Left lung (tissue), 4 donors: ENCODE measurements at regions not wholly inside any gene's neighbourhood (a gene's known extent, or its start where the extent isn't known, plus 50 kb on each side); places are given as distances from the start of the nearest gene placed in this dataset.

Source experiments
- ATAC-seq: fragments of 200-7000 bp; cut with Tn5 transposase; one replicate; pipeline ENCODE4 v1.9.1; 2020; ENCODE audit warnings: moderate library complexity
- DNase-seq, 4 donors: peaks; one replicate each; pipeline ENCODE4 v3.0.0-alpha.2; 2013 to 2020
- H3K27ac ChIP-seq, 2 donors: fragments of 200-600 bp; sonication (generic) in 1 of 2; one replicate each; pipeline versions ENCODE4 v1.5.0 to v1.8.0; 2020 to 2021
- H3K27me3 ChIP-seq, 2 donors: fragments of 200-600 bp; sonication (generic) in 1 of 2; one replicate each; pipeline versions ENCODE4 v1.5.0 to v1.8.0; 2020 to 2021
- H3K36me3 ChIP-seq, 2 donors: fragments of 200-600 bp; sonication (generic) in 1 of 2; one replicate each; pipeline versions ENCODE4 v1.5.0 to v1.8.0; 2020 to 2021
- H3K4me1 ChIP-seq, 2 donors: fragments of 200-600 bp; one replicate each; pipeline ENCODE4 v1.8.0; 2021
- H3K4me3 ChIP-seq, 2 donors: fragments of 200-600 bp; sonication (generic) in 1 of 2; one replicate each; pipeline versions ENCODE4 v1.5.0 to v1.8.0; 2020 to 2021; ENCODE audit warnings: mild to moderate bottlenecking in 1 of 2
- H3K9me3 ChIP-seq, 2 donors: fragments of 200-600 bp; sonication (generic) in 1 of 2; one replicate each; pipeline versions ENCODE4 v1.5.0 to v1.8.0; 2020 to 2021
- CTCF ChIP-seq, 2 donors: fragments of 200-600 bp; sonication (generic) in 1 of 2; IDR thresholded peaks; one replicate each; pipeline versions ENCODE4 v1.5.0 to v1.8.0; 2021; ENCODE audit warnings: antibody characterized with exemption in 2 of 2
- intact Hi-C, 2 donors: fragments of 100-400 bp; cut with DNase I; formaldehyde crosslinking; loops; one replicate each; pipeline versions ENCODE4 v1.11.2 to v1.14.2; 2022
- donor health status: DM: no; HTN: yes; CAD: no.
- donor health status: DM: no; HTN: no; CAD: no.

- Histone ChIP-seq H3K9me3 (peaks cover 0 to 3% of the 10 kb centered on the region in 2 donors), H3K27ac (no peak overlapping the region), H3K27me3 (no peaks in the 10 kb centered on the region), H3K36me3 (no peaks in the 10 kb centered on the region), H3K4me3 (no peak overlapping the region), H3K4me1 (no peaks in the 10 kb centered on the region)
- no peak for TF ChIP-seq CTCF (IDR thresholded peaks at IDR 0.05)
- DNase-seq, result peak in 1 of 4 donors; percentile 8
- intact Hi-C loops, result no loop called here
- ATAC-seq, result no peak
Observed at GRCh38 chr13:63299866-63300394, 1884.3 kb upstream of the PCDH20 start.

- H3K36me3 ChIP-seq, result no peaks in the 10 kb centered on the region
- ATAC-seq (no peak), DNase-seq (no peak)
- H3K4me1 ChIP-seq, result no peaks in the 10 kb centered on the region
- H3K9me3 ChIP-seq, result peaks cover 0 to 2% of the 10 kb centered on the region in 2 donors
- H3K27ac ChIP-seq, result no peak overlapping the region
- no peaks in the 10 kb centered on the region for H3K27me3 ChIP-seq
- no peak overlapping the region for H3K4me3 ChIP-seq
- intact Hi-C loops, result no loop called here
- TF ChIP-seq CTCF (IDR thresholded peaks at IDR 0.05), result no peak
Observed at GRCh38 chr13:63297163-63297562, 1881.5 kb upstream of the PCDH20 start.

GRCh38 chr13:63291701-63292100 is 1876.1 kb upstream of the PCDH20 start:
- Histone ChIP-seq H3K4me3 (no peak overlapping the region), H3K27me3 (no peaks in the 10 kb centered on the region), H3K4me1 (no peaks in the 10 kb centered on the region), H3K9me3 (peaks cover 0 to 2% of the 10 kb centered on the region in 2 donors), H3K36me3 (no peaks in the 10 kb centered on the region), H3K27ac (no peak overlapping the region)
- intact Hi-C loops, result no loop called here
- no peak for TF ChIP-seq CTCF (IDR thresholded peaks at IDR 0.05)
- DNase-seq (no peak), ATAC-seq (no peak)

GRCh38 chr13:63288576-63288975 is 1872.9 kb upstream of the PCDH20 start:
- DNase-seq (no peak), ATAC-seq (no peak)
- Histone ChIP-seq H3K36me3 (no peaks in the 10 kb centered on the region), H3K4me1 (no peaks in the 10 kb centered on the region), H3K27me3 (no peaks in the 10 kb centered on the region), H3K27ac (no peak overlapping the region), H3K4me3 (no peak overlapping the region), H3K9me3 (peaks cover 0 to 21% of the 10 kb centered on the region in 2 donors)
- intact Hi-C loops, result no loop called here
- TF ChIP-seq CTCF (IDR thresholded peaks at IDR 0.05), result no peak

GRCh38 chr13:63287926-63288325 is 1872.3 kb upstream of the PCDH20 start:
- no peak for TF ChIP-seq CTCF (IDR thresholded peaks at IDR 0.05)
- intact Hi-C loops, result no loop called here
- no peak for ATAC-seq

More at GRCh38 chr13:63287926-63288325, 1872.3 kb upstream of the PCDH20 start:
- H3K4me1 ChIP-seq, result no peaks in the 10 kb centered on the region
- peaks cover 0 to 22% of the 10 kb centered on the region in 2 donors for H3K9me3 ChIP-seq
- H3K27ac ChIP-seq, result no peak overlapping the region
- DNase-seq, result no peak
- no peaks in the 10 kb centered on the region for H3K27me3 ChIP-seq
- no peaks in the 10 kb centered on the region for H3K36me3 ChIP-seq
- H3K4me3 ChIP-seq, result no peak overlapping the region
